Calu3 (cell line): ENCODE measurements at regions not wholly inside any gene's neighbourhood (a gene's known extent, or its start where the extent isn't known, plus 50 kb on each side); places are given as distances from the start of the nearest gene placed in this dataset.

ENCODE experiments used
- BruUV-seq: library from RNA; stranded (reverse); fragments of 400-500 nt; replicated peaks from 2 replicates; lab custom pipeline; 2021; lab: Mats Ljungman, UMichigan
- CTCF ChIA-PET: fragments of 300-600 bp; sonication (Branson Sonifier 250); formaldehyde crosslinking; loops from one replicate; lab custom pipeline; 2022; ENCODE audit warnings: antibody characterized with exemption; lab: Charles Lee
- DNase-seq: peaks from one replicate; pipeline ENCODE4 v3.0.0; 2022
- H3K27ac Mint-ChIP-seq: one replicate; pipeline ENCODE4 v1.8.0; 2022; ENCODE audit warnings: mixed read lengths; ENCODE audit not compliant: unreplicated experiment
- H3K27me3 Mint-ChIP-seq: one replicate; pipeline ENCODE4 v1.8.0; 2022; ENCODE audit warnings: mixed read lengths; ENCODE audit not compliant: unreplicated experiment
- H3K36me3 Mint-ChIP-seq: one replicate; pipeline ENCODE4 v1.8.0; 2022; ENCODE audit warnings: mild to moderate bottlenecking, moderate library complexity, mixed read lengths; ENCODE audit not compliant: insufficient read depth, unreplicated experiment
- H3K4me1 Mint-ChIP-seq: one replicate; pipeline ENCODE4 v1.8.0; 2022; ENCODE audit warnings: mild to moderate bottlenecking, low read depth, mixed read lengths; ENCODE audit not compliant: unreplicated experiment
- H3K4me3 Mint-ChIP-seq: one replicate; pipeline ENCODE4 v1.8.0; 2022; ENCODE audit warnings: mild to moderate bottlenecking, low read depth, moderate library complexity, mixed read lengths; ENCODE audit not compliant: unreplicated experiment
- H3K9me3 Mint-ChIP-seq: one replicate; pipeline ENCODE4 v1.8.0; 2022; ENCODE audit warnings: low read depth, mixed read lengths; ENCODE audit not compliant: unreplicated experiment
- intact Hi-C: fragments of 100-400 bp; cut with micrococcal nuclease; formaldehyde crosslinking; loops from one replicate; pipeline ENCODE4 v1.10.0; 2022; ENCODE audit not compliant: unreplicated experiment
- TF ChIP-seq, protein P1 (sequence below): fragments of 200-600 bp; IDR thresholded peaks from one replicate; pipeline ENCODE4 v1.8.0; 2022; ENCODE audit warnings: antibody characterized with exemption; ENCODE audit not compliant: unreplicated experiment

DNA sequence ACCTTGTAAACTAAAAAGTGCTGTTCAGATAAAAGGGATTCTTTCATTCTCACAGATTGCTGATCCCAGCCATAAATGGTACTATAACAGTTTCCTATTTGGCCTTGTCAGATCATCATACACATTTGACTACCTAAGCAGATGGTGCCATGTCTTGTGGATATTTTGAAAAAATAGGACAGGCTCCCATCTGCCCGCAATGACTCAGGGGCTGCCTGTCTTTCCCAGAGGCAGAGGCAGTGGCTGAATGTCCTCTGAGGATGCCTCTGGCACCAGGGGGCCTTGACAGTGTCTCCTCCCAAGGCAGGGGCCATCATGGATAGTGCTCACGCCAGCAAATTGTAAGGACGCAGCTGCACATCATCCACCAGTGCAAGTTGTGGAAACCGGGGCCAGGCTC lies 323.0 kb upstream of the PODXL start:
- H3K27me3 Mint-ChIP-seq: peaks cover 33% of the 10 kb centered on the region
- BruUV-seq: no TSS peak
- TF ChIP-seq, protein P1, sequence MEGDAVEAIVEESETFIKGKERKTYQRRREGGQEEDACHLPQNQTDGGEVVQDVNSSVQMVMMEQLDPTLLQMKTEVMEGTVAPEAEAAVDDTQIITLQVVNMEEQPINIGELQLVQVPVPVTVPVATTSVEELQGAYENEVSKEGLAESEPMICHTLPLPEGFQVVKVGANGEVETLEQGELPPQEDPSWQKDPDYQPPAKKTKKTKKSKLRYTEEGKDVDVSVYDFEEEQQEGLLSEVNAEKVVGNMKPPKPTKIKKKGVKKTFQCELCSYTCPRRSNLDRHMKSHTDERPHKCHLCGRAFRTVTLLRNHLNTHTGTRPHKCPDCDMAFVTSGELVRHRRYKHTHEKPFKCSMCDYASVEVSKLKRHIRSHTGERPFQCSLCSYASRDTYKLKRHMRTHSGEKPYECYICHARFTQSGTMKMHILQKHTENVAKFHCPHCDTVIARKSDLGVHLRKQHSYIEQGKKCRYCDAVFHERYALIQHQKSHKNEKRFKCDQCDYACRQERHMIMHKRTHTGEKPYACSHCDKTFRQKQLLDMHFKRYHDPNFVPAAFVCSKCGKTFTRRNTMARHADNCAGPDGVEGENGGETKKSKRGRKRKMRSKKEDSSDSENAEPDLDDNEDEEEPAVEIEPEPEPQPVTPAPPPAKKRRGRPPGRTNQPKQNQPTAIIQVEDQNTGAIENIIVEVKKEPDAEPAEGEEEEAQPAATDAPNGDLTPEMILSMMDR: no peak
- intact Hi-C loops: no loop called here
- CTCF ChIA-PET: no interaction called here
- no peaks in the 10 kb centered on the region for H3K4me1 Mint-ChIP-seq
- no peaks in the 10 kb centered on the region for H3K36me3 Mint-ChIP-seq
- no peak overlapping the region for H3K4me3 Mint-ChIP-seq
- H3K9me3 Mint-ChIP-seq: peaks cover 2% of the 10 kb centered on the region
- no peak for DNase-seq
- H3K27ac Mint-ChIP-seq: no peak overlapping the region

GRCh38 chr7:131878777-131879176 lies 322.3 kb upstream of the PODXL start:
- peaks cover 39% of the 10 kb centered on the region for H3K27me3 Mint-ChIP-seq
- CTCF ChIA-PET: no interaction called here
- no peaks in the 10 kb centered on the region for H3K9me3 Mint-ChIP-seq
- intact Hi-C loops: no loop called here
- no peak overlapping the region for H3K27ac Mint-ChIP-seq
- no peaks in the 10 kb centered on the region for H3K36me3 Mint-ChIP-seq
- H3K4me3 Mint-ChIP-seq: no peak overlapping the region
- DNase-seq: no peak
- no peaks in the 10 kb centered on the region for H3K4me1 Mint-ChIP-seq
- TF ChIP-seq, protein P1: no peak
- BruUV-seq: no TSS peak

GRCh38 chr7:131873581-131873980 lies 317.2 kb upstream of the PODXL start:
- no peak for DNase-seq
- no peaks in the 10 kb centered on the region for H3K9me3 Mint-ChIP-seq
- intact Hi-C loops: no loop called here
- TF ChIP-seq, protein P1: no peak
- H3K4me1 Mint-ChIP-seq: no peaks in the 10 kb centered on the region
- no peak overlapping the region for H3K4me3 Mint-ChIP-seq
- no TSS peak for BruUV-seq
- H3K27me3 Mint-ChIP-seq: peaks cover 40% of the 10 kb centered on the region
- H3K27ac Mint-ChIP-seq: no peak overlapping the region
- CTCF ChIA-PET: no interaction called here
- no peaks in the 10 kb centered on the region for H3K36me3 Mint-ChIP-seq

- H3K4me3 Mint-ChIP-seq: no peak overlapping the region
- no peaks in the 10 kb centered on the region for H3K9me3 Mint-ChIP-seq
- intact Hi-C loops: no loop called here
- H3K27me3 Mint-ChIP-seq: peaks cover 36% of the 10 kb centered on the region
- BruUV-seq: no TSS peak
- CTCF ChIA-PET: no interaction called here
- no peak overlapping the region for H3K27ac Mint-ChIP-seq
- TF ChIP-seq, protein P1: no peak
- no peaks in the 10 kb centered on the region for H3K36me3 Mint-ChIP-seq
- no peak for DNase-seq
- H3K4me1 Mint-ChIP-seq: no peaks in the 10 kb centered on the region
These were observed 313.6 kb upstream of the PODXL start for GRCh38 chr7:131869986-131870385.
